ENCODE measurements at regions not wholly inside any gene's neighbourhood (a gene's known extent, or its start where the extent isn't known, plus 50 kb on each side); places are given as distances from the start of the nearest gene placed in this dataset.

- Histone ChIP-seq H3K27me3 (ENCODE audit: insufficient read depth, low read depth) (no peaks in the 10 kb centered on the region), H3F3A (ENCODE audit: insufficient read depth, low read depth) (peaks cover 21% of the 10 kb centered on the region), H4K20me1 (ENCODE audit: insufficient read depth) (no peaks in the 10 kb centered on the region), H3K27ac (no peak overlapping the region), H3K9me2 (ENCODE audit: insufficient read depth) (no peaks in the 10 kb centered on the region), H3K79me2 (ENCODE audit: low read depth) (no peaks in the 10 kb centered on the region), H3K4me3 (no peak overlapping the region), H3K36me3 (ENCODE audit: low read depth) (no peaks in the 10 kb centered on the region), H3K4me2 (no peak overlapping the region), H3K4me1 (replicated peaks; ENCODE audit: insufficient read depth) (peaks cover 24% of the 10 kb centered on the region), H2AFZ (no peak overlapping the region), H3K9me3 (ENCODE audit: insufficient read depth, low read depth) (no peaks in the 10 kb centered on the region; the same call in 1 of the 2 replicates)
- BruUV-seq (replicated peaks), result no TSS peak
- intact Hi-C loops (cut with micrococcal nuclease; ENCODE audit: unreplicated experiment), result no loop called here
- CTCF ChIA-PET, result interaction anchor here (0.6 kb wide), 1 partner anchor 93 kb away, joined by 3 read pairs; no protein-coding TSS in a partner anchor
- no peak for DNase-seq
- POLR2A ChIA-PET (ENCODE audit: unreplicated experiment), result no interaction called here
- TF ChIP-seq CTCF (conservative IDR thresholded peaks at IDR 0.05), result no peak
- no peak for TF ChIP-seq EZH2 (IDR thresholded peaks at IDR 0.05; ENCODE audit: low read depth)
These were observed 195.0 kb downstream of the GIPC2 start for GRCh38 chr1:78240755-78241154.

GRCh38 chr1:78247079-78247478 is 201.3 kb downstream of the GIPC2 start:
- TF ChIP-seq CTCF (conservative IDR thresholded peaks at IDR 0.05) (no peak), EZH2 (IDR thresholded peaks at IDR 0.05; ENCODE audit: low read depth) (no peak)
- H3K9me3 ChIP-seq (ENCODE audit: insufficient read depth, low read depth), result peaks cover 4% of the 10 kb centered on the region; the same call in 1 of the 2 replicates
- CTCF ChIA-PET, result no interaction called here

GRCh38 chr1:78250201-78250600 is 204.4 kb downstream of the GIPC2 start:
- intact Hi-C loops (cut with micrococcal nuclease; ENCODE audit: unreplicated experiment), result no loop called here
- Histone ChIP-seq H3K27ac (no peak overlapping the region), H4K20me1 (ENCODE audit: insufficient read depth) (no peaks in the 10 kb centered on the region), H3K4me2 (no peak overlapping the region), H3K4me1 (replicated peaks; ENCODE audit: insufficient read depth) (peaks cover 23% of the 10 kb centered on the region), H3K9me3 (ENCODE audit: insufficient read depth, low read depth) (peaks cover 4% of the 10 kb centered on the region; the same call in 1 of the 2 replicates), H2AFZ (no peak overlapping the region), H3K4me3 (no peak overlapping the region), H3K79me2 (ENCODE audit: low read depth) (no peaks in the 10 kb centered on the region), H3K36me3 (ENCODE audit: low read depth) (no peaks in the 10 kb centered on the region), H3K9me2 (ENCODE audit: insufficient read depth) (no peaks in the 10 kb centered on the region), H3F3A (ENCODE audit: insufficient read depth, low read depth) (peaks cover 16% of the 10 kb centered on the region; the same call in 1 of the 2 replicates), H3K27me3 (ENCODE audit: insufficient read depth, low read depth) (no peaks in the 10 kb centered on the region)
- CTCF ChIA-PET, result interaction anchor here (0.6 kb wide), 1 partner anchor 594 kb away, joined by 3 read pairs; no protein-coding TSS in a partner anchor
- no peak for DNase-seq
- POLR2A ChIA-PET (ENCODE audit: unreplicated experiment), result no interaction called here
- no peak for TF ChIP-seq EZH2 (IDR thresholded peaks at IDR 0.05; ENCODE audit: low read depth)
- TF ChIP-seq CTCF (conservative IDR thresholded peaks at IDR 0.05), result no peak
- no TSS peak for BruUV-seq (replicated peaks)

More at GRCh38 chr1:78247079-78247478, 201.3 kb downstream of the GIPC2 start:
- intact Hi-C loops (cut with micrococcal nuclease; ENCODE audit: unreplicated experiment), result no loop called here
- POLR2A ChIA-PET (ENCODE audit: unreplicated experiment), result interaction anchor here (0.7 kb wide), 1 partner anchor 773 kb away, joined by 5 read pairs; no protein-coding TSS in a partner anchor
- Histone ChIP-seq H3K4me1 (replicated peaks; ENCODE audit: insufficient read depth) (0 out of 2 replicates have a peak, but pooled peaks cover 4% of the 10 kb centered on the region), H3F3A (ENCODE audit: insufficient read depth, low read depth) (no peaks in the 10 kb centered on the region), H3K79me2 (ENCODE audit: low read depth) (no peaks in the 10 kb centered on the region), H3K4me3 (no peak overlapping the region), H3K4me2 (no peak overlapping the region), H2AFZ (no peak overlapping the region), H3K36me3 (ENCODE audit: low read depth) (no peaks in the 10 kb centered on the region), H3K9me2 (ENCODE audit: insufficient read depth) (no peaks in the 10 kb centered on the region), H3K27me3 (ENCODE audit: insufficient read depth, low read depth) (no peaks in the 10 kb centered on the region), H4K20me1 (ENCODE audit: insufficient read depth) (no peaks in the 10 kb centered on the region), H3K27ac (no peak overlapping the region)
- DNase-seq, result no peak
- no TSS peak for BruUV-seq (replicated peaks)

Measured in PC-9 (cell line).